ENCODE measurements at regions not wholly inside any gene's neighbourhood (a gene's known extent, or its start where the extent isn't known, plus 50 kb on each side); places are given as distances from the start of the nearest gene placed in this dataset.

DNA sequence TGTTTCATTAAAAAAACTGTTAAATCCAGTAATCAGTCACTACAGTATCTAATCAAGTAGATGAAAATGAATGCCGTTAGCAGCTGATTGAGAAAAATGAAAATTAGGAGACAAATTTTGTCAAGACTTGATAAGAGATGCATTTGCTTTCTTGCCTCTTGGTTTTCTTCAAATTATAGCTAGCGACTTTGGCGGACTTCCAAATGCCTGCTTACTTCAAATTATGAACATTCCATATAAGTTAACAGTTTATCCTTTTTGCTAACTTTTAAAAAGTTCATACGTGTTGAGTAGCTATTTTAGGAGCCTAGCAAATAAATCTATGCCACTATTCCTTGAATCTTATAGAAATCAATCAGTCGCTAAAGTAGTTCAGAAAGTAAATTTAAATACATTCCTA is 58.8 kb downstream of the PPP4R3C start:
- H3K36me3 ChIP-seq: no peaks in the 10 kb centered on the region

DNA sequence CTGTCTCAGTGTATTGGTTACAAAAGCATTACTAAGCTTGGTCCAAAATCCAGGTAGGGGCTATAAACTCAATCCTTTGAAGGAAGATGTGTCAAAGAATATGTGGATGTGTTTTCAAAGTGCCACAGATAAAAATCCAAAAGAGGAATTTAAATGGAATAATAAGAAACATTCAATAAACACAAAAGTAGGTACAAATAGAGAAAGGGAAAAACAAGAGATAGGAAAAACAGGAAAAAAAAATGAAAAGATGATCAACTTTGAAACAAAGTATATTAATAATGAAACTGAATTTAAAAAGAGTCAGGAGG is 64.0 kb downstream of the PPP4R3C start:
- no peak for TF ChIP-seq Cebpa-rat (IDR thresholded peaks at IDR 0.05)
- H4K20me1 ChIP-seq: 0 out of 22 replicates have a peak, but pooled peaks cover 0 to 5% (median 0%) of the 10 kb centered on the region in 11 experiments
- no peak overlapping the region for H3K4me3 ChIP-seq
- no peaks in the 10 kb centered on the region for H3K4me1 ChIP-seq
- no peaks in the 10 kb centered on the region for H3K36me3 ChIP-seq
- H3K27ac ChIP-seq: no peak overlapping the region
- no peak overlapping the region for H3K9ac ChIP-seq
- no peak overlapping the region for H3K4me2 ChIP-seq
- H3K9me3 ChIP-seq (replicated peaks in 1 of 11): no peaks in the 10 kb centered on the region
- peaks cover 42 to 78% (median 61%) of the 10 kb centered on the region in 11 experiments for H3K27me3 ChIP-seq

More for the DNA sequence above, 58.8 kb downstream of the PPP4R3C start:
- Histone ChIP-seq H4K20me1 (no peaks in the 10 kb centered on the region), H3K9me3 (replicated peaks in 1 of 11) (no peaks in the 10 kb centered on the region), H3K4me1 (no peaks in the 10 kb centered on the region), H3K27ac (no peak overlapping the region), H3K4me2 (no peak overlapping the region), H3K4me3 (no peak overlapping the region), H3K27me3 (peaks cover 33 to 82% (median 69%) of the 10 kb centered on the region in 11 experiments; a peak in 20 of 22 replicates), H3K9ac (no peak overlapping the region)
- no peak for TF ChIP-seq Cebpa-rat (IDR thresholded peaks at IDR 0.05)

DNA sequence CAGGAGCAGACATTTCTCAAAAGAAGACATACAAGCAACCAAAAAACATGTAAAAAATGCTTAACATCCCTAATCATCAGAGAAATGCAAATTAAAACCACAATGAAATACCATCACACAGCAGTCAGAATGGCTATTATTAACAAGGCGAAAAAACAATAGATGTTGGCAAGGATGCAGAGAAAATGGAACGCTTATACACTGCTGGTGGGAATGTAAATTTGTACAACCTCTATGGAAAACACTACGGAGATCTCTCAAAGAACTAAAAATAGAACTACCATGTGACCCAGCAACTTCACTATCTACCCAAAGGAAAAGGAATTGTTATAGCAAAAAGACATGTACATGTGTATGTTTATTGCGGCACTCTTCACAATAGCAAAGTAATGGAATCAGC is 71.5 kb downstream of the PPP4R3C start:
- Histone ChIP-seq H3K4me2 (no peak overlapping the region), H3K4me3 (no peak overlapping the region), H3K27me3 (peaks cover 71 to 96% (median 89%) of the 10 kb centered on the region in 11 experiments), H4K20me1 (0 out of 22 replicates have a peak, but pooled peaks cover 0 to 5% (median 0%) of the 10 kb centered on the region in 11 experiments), H3K27ac (no peak overlapping the region), H3K36me3 (no peaks in the 10 kb centered on the region), H3K9ac (no peak overlapping the region), H3K9me3 (replicated peaks in 1 of 11) (no peaks in the 10 kb centered on the region), H3K4me1 (no peaks in the 10 kb centered on the region)
- no peak for TF ChIP-seq Cebpa-rat (IDR thresholded peaks at IDR 0.05)

DNA sequence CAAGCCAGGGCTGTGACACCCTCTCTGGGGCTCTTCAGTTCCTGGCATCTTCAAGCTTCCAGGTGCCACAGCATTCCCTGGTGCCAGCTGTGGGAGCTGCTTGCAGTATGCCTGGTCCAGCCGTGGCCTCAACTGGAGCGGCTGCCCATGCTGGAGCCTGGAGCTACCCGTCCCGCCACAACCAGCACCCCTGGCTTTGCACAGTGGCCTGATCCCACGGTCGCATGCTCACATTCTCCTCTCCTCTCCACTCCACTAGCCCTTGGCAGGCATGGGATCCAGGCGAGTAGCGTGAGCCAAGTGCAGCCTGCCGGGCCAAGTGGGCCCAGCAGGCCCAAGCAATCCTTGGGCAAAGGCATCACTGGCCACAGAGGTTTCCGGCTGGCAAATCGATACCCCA is 81.7 kb downstream of the PPP4R3C start:
- Histone ChIP-seq H3K4me3 (no peak overlapping the region), H3K27ac (no peak overlapping the region), H3K9ac (no peak overlapping the region), H3K9me3 (replicated peaks in 1 of 11) (peaks cover 0 to 17% (median 11%) of the 10 kb centered on the region in 11 experiments; a peak in 11 of 22 replicates), H3K27me3 (peaks cover 49 to 100% (median 84%) of the 10 kb centered on the region in 11 experiments), H3K36me3 (no peaks in the 10 kb centered on the region), H3K4me1 (no peaks in the 10 kb centered on the region), H3K4me2 (no peak overlapping the region), H4K20me1 (peaks cover 0 to 4% (median 0%) of the 10 kb centered on the region in 11 experiments; a peak in 4 of 22 replicates)
- TF ChIP-seq Cebpa-rat (IDR thresholded peaks at IDR 0.05): no peak

DNA sequence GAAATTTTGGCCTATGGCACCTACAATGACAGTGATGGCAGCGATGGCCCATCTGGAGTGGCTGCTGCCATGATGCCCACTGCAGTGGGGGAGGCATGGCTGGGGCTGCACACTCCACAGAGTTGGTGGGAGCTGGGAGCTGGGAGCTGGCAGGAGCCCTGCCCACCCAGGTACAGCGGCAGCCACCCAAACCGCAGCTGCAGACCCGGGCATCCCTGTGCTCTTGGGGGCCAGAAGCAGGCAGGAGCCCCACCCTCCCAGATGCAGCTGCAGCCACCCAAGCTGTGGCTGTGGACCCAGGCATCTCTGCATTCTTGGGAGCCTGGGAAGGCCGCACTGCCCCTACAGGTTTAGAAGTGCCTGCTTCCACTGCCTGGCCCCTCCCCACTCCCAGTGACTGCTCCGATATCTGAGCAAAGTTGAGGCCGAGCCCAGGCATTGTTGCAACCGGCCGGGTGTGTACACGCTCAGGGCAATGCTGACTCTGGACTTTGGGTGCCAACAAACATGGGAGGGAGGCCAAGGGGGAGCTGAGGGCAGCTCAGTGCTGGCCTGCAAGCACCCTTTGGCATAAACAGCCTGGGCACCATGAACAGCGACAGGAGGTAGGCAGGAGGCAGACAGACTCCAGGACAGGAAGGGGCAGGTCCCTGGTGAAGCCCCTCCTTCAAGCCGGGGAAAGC is 82.8 kb downstream of the PPP4R3C start:
- no peak overlapping the region for H3K9ac ChIP-seq
- peaks cover 0 to 17% (median 11%) of the 10 kb centered on the region in 11 experiments; a peak in 11 of 22 replicates for H3K9me3 ChIP-seq (replicated peaks in 1 of 11)
- no peak for TF ChIP-seq Cebpa-rat (IDR thresholded peaks at IDR 0.05)
- H3K27ac ChIP-seq: no peak overlapping the region
- H4K20me1 ChIP-seq: peaks cover 0 to 4% (median 0%) of the 10 kb centered on the region in 11 experiments; a peak in 3 of 22 replicates
- peaks cover 49 to 100% (median 89%) of the 10 kb centered on the region in 11 experiments for H3K27me3 ChIP-seq
- no peaks in the 10 kb centered on the region for H3K36me3 ChIP-seq
- H3K4me2 ChIP-seq: no peak overlapping the region
- H3K4me3 ChIP-seq: no peak overlapping the region
- no peaks in the 10 kb centered on the region for H3K4me1 ChIP-seq

DNA sequence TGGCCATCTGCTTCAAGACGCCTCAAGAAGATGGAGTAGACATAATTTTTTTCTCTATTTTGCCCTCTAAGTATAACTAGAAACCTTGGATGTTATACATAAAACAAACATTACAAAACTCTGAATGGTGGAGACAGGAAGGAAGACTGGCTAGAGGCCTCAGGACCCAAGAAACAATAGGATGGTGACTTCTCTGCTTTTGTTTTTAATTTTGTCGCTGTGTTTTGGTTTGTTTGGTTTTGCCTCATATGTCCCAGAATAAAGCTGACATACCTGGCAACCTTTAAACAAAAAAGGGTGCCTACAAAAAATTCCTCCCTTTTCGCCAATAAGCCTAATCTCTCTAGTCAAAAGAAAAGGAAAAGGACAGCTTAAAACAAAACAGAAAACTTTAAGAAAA is 109.1 kb downstream of the PPP4R3C start:
- Histone ChIP-seq H3K27me3 (peaks cover 55 to 85% (median 71%) of the 10 kb centered on the region in 11 experiments), H3K4me3 (no peak overlapping the region), H3K4me1 (no peaks in the 10 kb centered on the region), H3K4me2 (no peak overlapping the region), H3K9ac (no peak overlapping the region), H3K27ac (no peak overlapping the region), H3K9me3 (replicated peaks in 1 of 11) (peaks cover 0 to 10% (median 4%) of the 10 kb centered on the region in 11 experiments; a peak in 5 of 22 replicates), H3K36me3 (no peaks in the 10 kb centered on the region), H4K20me1 (peaks cover 0 to 5% (median 0%) of the 10 kb centered on the region in 11 experiments; a peak in 1 of 22 replicates)
- TF ChIP-seq Cebpa-rat (IDR thresholded peaks at IDR 0.05): no peak

DNA sequence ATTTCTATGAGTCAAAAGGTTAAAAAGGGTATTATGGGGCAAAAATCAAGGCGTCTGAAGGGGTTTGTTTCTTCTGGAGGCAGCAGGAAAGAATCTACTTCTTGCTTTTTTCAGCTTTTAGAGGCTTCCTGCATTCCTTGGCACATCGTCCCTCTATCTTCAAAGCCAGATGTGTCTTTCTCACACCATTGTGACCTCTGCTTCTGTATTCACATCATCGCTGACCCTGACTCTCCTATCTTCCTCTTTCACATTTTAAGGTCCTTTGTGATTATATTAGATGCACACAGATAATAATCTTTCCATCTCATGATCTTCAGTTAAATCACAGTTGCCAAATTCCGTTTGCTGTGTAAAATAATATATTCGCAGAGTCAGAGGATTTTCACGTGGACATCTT is 112.7 kb downstream of the PPP4R3C start:
- Histone ChIP-seq H3K27ac (no peak overlapping the region), H3K9ac (no peak overlapping the region), H3K4me3 (no peak overlapping the region), H3K27me3 (peaks cover 54 to 87% (median 77%) of the 10 kb centered on the region in 11 experiments), H3K4me2 (no peak overlapping the region), H4K20me1 (peaks cover 0 to 5% (median 0%) of the 10 kb centered on the region in 11 experiments; a peak in 1 of 22 replicates), H3K9me3 (replicated peaks in 1 of 11) (no peaks in the 10 kb centered on the region), H3K36me3 (no peaks in the 10 kb centered on the region), H3K4me1 (no peaks in the 10 kb centered on the region)
- TF ChIP-seq Cebpa-rat (IDR thresholded peaks at IDR 0.05): no peak

DNA sequence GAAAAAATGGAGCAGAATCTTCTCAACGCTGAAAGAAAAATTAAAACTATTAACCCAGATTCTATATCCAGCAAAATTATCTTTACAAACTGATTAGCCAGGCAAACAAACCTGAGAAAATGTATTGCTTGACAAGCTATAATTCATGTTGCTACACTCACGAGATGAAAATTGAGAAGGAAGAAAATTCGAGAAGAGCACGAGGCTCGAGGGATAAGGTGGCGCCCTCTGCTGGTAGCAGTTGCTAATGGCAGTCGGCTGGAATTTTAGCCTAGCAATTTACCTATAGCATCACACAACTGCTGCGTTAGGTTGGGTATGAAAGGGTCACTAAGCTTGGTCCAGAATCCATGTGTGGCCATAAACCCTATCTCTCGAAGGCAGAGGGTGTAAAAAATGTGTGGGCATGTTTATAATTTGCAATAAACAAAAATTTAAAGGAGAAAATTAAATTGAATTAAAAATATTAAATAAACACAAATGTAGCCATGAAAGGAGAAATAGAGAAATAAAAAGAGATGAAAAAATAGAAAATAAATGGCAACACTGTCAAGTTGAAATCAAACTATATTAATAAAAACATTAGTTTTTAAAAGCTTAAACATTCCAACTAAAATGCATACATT is 126.6 kb downstream of the PPP4R3C start:
- Histone ChIP-seq H3K27ac (no peak overlapping the region), H3K36me3 (no peaks in the 10 kb centered on the region), H4K20me1 (no peaks in the 10 kb centered on the region; a peak in 1 of 22 replicates), H3K4me3 (no peak overlapping the region), H3K9ac (no peak overlapping the region), H3K27me3 (peaks cover 45 to 87% (median 67%) of the 10 kb centered on the region in 11 experiments), H3K4me1 (no peaks in the 10 kb centered on the region), H3K9me3 (replicated peaks in 1 of 11) (no peaks in the 10 kb centered on the region), H3K4me2 (no peak overlapping the region; a peak in 1 of 22 replicates)
- TF ChIP-seq Cebpa-rat (IDR thresholded peaks at IDR 0.05): no peak

DNA sequence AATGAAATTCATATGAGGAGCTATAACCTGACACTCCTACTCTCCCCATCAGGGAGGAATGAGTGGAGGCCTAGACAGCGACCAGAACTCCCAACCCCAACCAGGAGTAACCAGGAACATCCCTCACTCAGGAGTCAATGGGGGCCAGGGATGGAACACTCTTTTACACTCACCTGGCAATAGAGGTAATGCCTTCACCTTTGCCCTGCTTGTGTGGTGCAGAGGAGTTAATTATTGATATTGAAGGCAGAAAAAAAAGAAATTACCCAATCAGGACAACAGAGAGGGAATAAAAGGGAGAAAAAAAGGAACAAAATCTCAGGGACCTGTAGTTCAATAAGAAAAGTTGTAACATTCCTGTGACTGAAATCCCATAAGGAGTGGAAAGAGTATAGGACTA is 141.5 kb downstream of the PPP4R3C start:
- H3K27me3 ChIP-seq: peaks cover 52 to 90% (median 76%) of the 10 kb centered on the region in 11 experiments
- no peak overlapping the region for H3K4me3 ChIP-seq
- TF ChIP-seq Cebpa-rat (IDR thresholded peaks at IDR 0.05): no peak
- H4K20me1 ChIP-seq: no peaks in the 10 kb centered on the region
- no peaks in the 10 kb centered on the region for H3K4me1 ChIP-seq
- H3K27ac ChIP-seq: no peak overlapping the region
- no peak overlapping the region for H3K9ac ChIP-seq
- no peaks in the 10 kb centered on the region for H3K36me3 ChIP-seq
- H3K9me3 ChIP-seq (replicated peaks in 1 of 11): no peaks in the 10 kb centered on the region
- H3K4me2 ChIP-seq: no peak overlapping the region

Data from BLaER1 treated with 17β-estradiol and CSF1 and Interleukin-3, amounts not matched to agents 10 nM and 100 nM (cell line).